Esophagus squamous epithelium (tissue), 5 donors: ENCODE measurements at regions not wholly inside any gene's neighbourhood (a gene's known extent, or its start where the extent isn't known, plus 50 kb on each side); places are given as distances from the start of the nearest gene placed in this dataset.

Experiments
- DNase-seq: peaks from one replicate; lab custom pipeline; 2025; lab: John Stamatoyannopoulos, UW
- H3K27ac ChIP-seq, 4 donors: fragments of 200-600 bp; sonication (generic); one replicate each; pipeline ENCODE4 v1.5.1; 2016 to 2019; ENCODE audit warnings: mild to moderate bottlenecking in 1 of 4
- H3K27me3 ChIP-seq, 4 donors: fragments of 200-600 bp; sonication (generic); 1 replicate in 3 of 4; 2 replicates in 1 of 4; pipeline versions ENCODE4 v1.5.1 to v1.6.0; 2017 to 2021; ENCODE audit warnings: antibody characterized with exemption in 1 of 4
- H3K36me3 ChIP-seq, 3 donors: fragments of 200-600 bp; sonication (generic); one replicate each; pipeline ENCODE4 v1.5.1; 2016 to 2019
- H3K4me1 ChIP-seq, 3 donors: fragments of 200-600 bp; sonication (generic); one replicate each; pipeline ENCODE4 v1.5.1; 2017 to 2019
- H3K4me3 ChIP-seq, 4 donors: fragments of 200-600 bp; sonication (generic); 1 replicate in 3 of 4; 2 replicates in 1 of 4; pipeline ENCODE4 v1.5.1; 2016 to 2019; ENCODE audit warnings: mild to moderate bottlenecking in 2 of 4, moderate library complexity in 1 of 4
- H3K9me3 ChIP-seq, 3 donors: fragments of 200-600 bp; sonication (generic); one replicate each; pipeline ENCODE4 v1.5.1; 2016 to 2019
- CTCF ChIP-seq, 6 experiments: fragments of 450-650 bp in 4 of 6; fragments of 200-600 bp in 2 of 6; sonication (generic) in 2 of 6; IDR thresholded peaks; one replicate each; pipeline ENCODE4 v1.5.1; 2016 to 2019; ENCODE audit warnings: antibody characterized with exemption in 6 of 6, mild to moderate bottlenecking in 4 of 6, moderate library complexity in 4 of 6
- POLR2A ChIP-seq, 4 donors: fragments of 450-650 bp; IDR thresholded peaks; one replicate each; pipeline ENCODE4 v1.6.1; 2017; ENCODE audit warnings: antibody characterized with exemption in 4 of 4, mild to moderate bottlenecking in 4 of 4, moderate library complexity in 3 of 4
- WGBS, 2 donors: methylation state at CpG; one replicate each; pipeline ENCODE4 v1.1.5; 2018; 5-methylcytosine and 5-hydroxymethylcytosine counted together
- intact Hi-C: fragments of 100-400 bp; cut with DNase I; formaldehyde crosslinking; loops from one replicate; pipeline ENCODE4 v1.15.0; 2022
- small RNA-seq, 4 donors: library from RNA; depleted of rRNA; stranded (forward); fragments of <200 nt; gene quantifications; one replicate each; pipeline ENCODE3, GENCODE V24; 2016
- donor health status: DM: yes; HTN: yes; CAD: no.

- Histone ChIP-seq H3K36me3 (no peaks in the 10 kb centered on the region), H3K4me1 (no peaks in the 10 kb centered on the region), H3K27me3 (peaks cover 0 to under 1% (median 0%) of the 10 kb centered on the region in 4 donors), H3K27ac (no peak overlapping the region), H3K9me3 (no peaks in the 10 kb centered on the region), H3K4me3 (no peak overlapping the region)
- intact Hi-C loops, result no loop called here
- whole genome bisulfite sequencing, 2 donors, result 91 to 100% methylated on average over 1 of the region's 1 CpG
- TF ChIP-seq CTCF (IDR thresholded peaks at IDR 0.05), result no peak
- no peak for TF ChIP-seq POLR2A (IDR thresholded peaks at IDR 0.05)
- no peak for DNase-seq
Measured at GRCh38 chr12:25308756-25309155, 58.0 kb upstream of the KRAS start.

- no peak overlapping the region for H3K27ac ChIP-seq
- H3K9me3 ChIP-seq, result no peaks in the 10 kb centered on the region
- H3K4me3 ChIP-seq, result no peak overlapping the region
- TF ChIP-seq CTCF (IDR thresholded peaks at IDR 0.05) (no peak), POLR2A (IDR thresholded peaks at IDR 0.05) (no peak)
- no peaks in the 10 kb centered on the region for H3K4me1 ChIP-seq
- 11 to 36% methylated on average over 1 of the region's 1 CpG for WGBS, 2 donors
- H3K36me3 ChIP-seq, result no peaks in the 10 kb centered on the region
- intact Hi-C loops, result no loop called here
- H3K27me3 ChIP-seq, result peaks cover 0 to 7% (median 0%) of the 10 kb centered on the region in 4 donors
- DNase-seq, result no peak
Measured at GRCh38 chr12:25307818-25308217, 57.1 kb upstream of the KRAS start.

GRCh38 chr12:25301798-25302197 is 51.1 kb upstream of the KRAS start:
- no peak overlapping the region for H3K4me3 ChIP-seq
- H3K9me3 ChIP-seq, result no peaks in the 10 kb centered on the region
- no peaks in the 10 kb centered on the region for H3K36me3 ChIP-seq
- peaks cover 0 to 7% (median 0%) of the 10 kb centered on the region in 4 donors for H3K27me3 ChIP-seq
- WGBS, 2 donors, result 79 to 88% methylated on average over 2 to 3 of the region's 3 CpGs
- no peak for DNase-seq
- no peak for TF ChIP-seq POLR2A (IDR thresholded peaks at IDR 0.05)
- no peak for TF ChIP-seq CTCF (IDR thresholded peaks at IDR 0.05)
- no peaks in the 10 kb centered on the region for H3K4me1 ChIP-seq
- no peak overlapping the region for H3K27ac ChIP-seq
- intact Hi-C loops, result no loop called here

Small RNAs in the stretch of these regions (small RNA-seq; reads per million reads assigned to genes)
- 0 reads per million in 4 donors for gene AC092451.1
- gene RNU4-67P, result 0 to 0.27 (median 0.12) reads per million in 4 donors
